B cell (primary cell): ENCODE measurements at regions not wholly inside any gene's neighbourhood (a gene's known extent, or its start where the extent isn't known, plus 50 kb on each side); places are given as distances from the start of the nearest gene placed in this dataset.

Experiments
- ATAC-seq: fragments of 200-7000 bp; cut with Tn5 transposase; one replicate; pipeline ENCODE4 v1.10.0; 2021; ENCODE audit warnings: low read depth, mild to moderate bottlenecking, moderate number of reproducible peaks, moderate library complexity
- CTCF ChIA-PET: fragments of 350-600 bp; sonication (Branson Sonifier 250); formaldehyde crosslinking; loops from one replicate; lab custom pipeline; 2021; ENCODE audit warnings: antibody characterized with exemption, inconsistent platforms; lab: Charles Lee
- POLR2A ChIA-PET: fragments of 350-600 bp; sonication (Branson Sonifier 250); formaldehyde crosslinking; loops from one replicate; lab custom pipeline; 2021; ENCODE audit warnings: antibody characterized with exemption; lab: Charles Lee
- DNase-seq: peaks from one replicate; pipeline ENCODE4 v3.0.0; 2013
- H2AFZ ChIP-seq: 2 replicates; pipeline ENCODE4 v1.6.1; 2012; ENCODE audit warnings: mild to moderate bottlenecking, low read depth, low read length; ENCODE audit not compliant: insufficient read depth, poor library complexity, severe bottlenecking
- H3K27ac ChIP-seq, 2 donors: 1 replicate in 1 of 2; 2 replicates in 1 of 2; pipeline ENCODE4 v1.5.1; 2012 to 2013; ENCODE audit warnings: low read length in 2 of 2, mild to moderate bottlenecking in 2 of 2, moderate library complexity in 1 of 2
- H3K27me3 ChIP-seq, 4 experiments: fragments of 200-600 bp in 1 of 4; sonication (generic) in 1 of 4; replicated peaks in 1 of 4; 1 replicate in 2 of 4; 2 replicates in 2 of 4; pipeline versions ENCODE4 v1.6.1 to v1.7.0; 2013 to 2016; ENCODE audit warnings: low read length in 3 of 4, mild to moderate bottlenecking in 2 of 4, mixed read lengths in 1 of 4, moderate library complexity in 1 of 4; ENCODE audit not compliant: insufficient read depth in 4 of 4, control insufficient read depth in 3 of 4; ENCODE audit errors: control extremely low read depth in 1 of 4
- H3K36me3 ChIP-seq, 2 experiments: replicated peaks in 1 of 2; 1 replicate in 1 of 2; 2 replicates in 1 of 2; pipeline versions ENCODE4 v1.6.1 to v1.7.1; 2013; ENCODE audit warnings: low read length in 1 of 2; ENCODE audit not compliant: insufficient read depth in 2 of 2, control insufficient read depth in 1 of 2; ENCODE audit errors: control extremely low read depth in 1 of 2, extremely low read depth in 1 of 2
- H3K4me1 ChIP-seq, 2 donors: fragments of 200-600 bp in 1 of 2; sonication (generic) in 1 of 2; 1 replicate in 1 of 2; 2 replicates in 1 of 2; pipeline versions ENCODE4 v1.5.1 to v1.6.1; 2013 to 2017; ENCODE audit warnings: low read length in 2 of 2; ENCODE audit not compliant: control insufficient read depth in 2 of 2, insufficient read depth in 2 of 2
- H3K4me2 ChIP-seq: replicated peaks from 2 replicates; pipeline ENCODE3; 2012; ENCODE audit warnings: mild to moderate bottlenecking, low read depth, low read length; ENCODE audit not compliant: poor library complexity, severe bottlenecking
- H3K4me3 ChIP-seq, 5 experiments: fragments of 200-600 bp in 1 of 5; sonication (generic) in 1 of 5; 1 replicate in 3 of 5; 2 replicates in 2 of 5; pipeline versions ENCODE4 v1.5.1 to v1.7.0; 2011 to 2016; ENCODE audit warnings: low read length in 4 of 5, mild to moderate bottlenecking in 4 of 5, low read depth in 2 of 5, control low read depth in 1 of 5, moderate library complexity in 1 of 5; ENCODE audit not compliant: insufficient read depth in 1 of 5; ENCODE audit errors: control extremely low read depth in 1 of 5, extremely low read depth in 1 of 5
- H3K79me2 ChIP-seq: fragments of 200-600 bp; sonication (generic); one replicate; pipeline ENCODE4 v1.6.0; 2016; ENCODE audit warnings: low read length; ENCODE audit not compliant: control insufficient read depth, insufficient read depth
- H3K9ac ChIP-seq: fragments of 200-600 bp; sonication (generic); 2 replicates; pipeline ENCODE4 v1.6.1; 2017; ENCODE audit warnings: mild to moderate bottlenecking, low read length, moderate library complexity
- H3K9me3 ChIP-seq, 3 donors: one replicate each; pipeline versions ENCODE4 v1.6.1 to v1.7.1; 2013; ENCODE audit warnings: low read length in 2 of 3; ENCODE audit not compliant: control insufficient read depth in 2 of 3, insufficient read depth in 1 of 3; ENCODE audit errors: control extremely low read depth in 1 of 3
- H4K20me1 ChIP-seq: 2 replicates; pipeline ENCODE4 v1.6.0; 2012; ENCODE audit warnings: mild to moderate bottlenecking, low read length; ENCODE audit not compliant: insufficient read depth, control insufficient read depth, poor library complexity, severe bottlenecking
- H3K27ac Mint-ChIP-seq: one replicate; pipeline ENCODE4 v1.8.0; 2021; ENCODE audit warnings: mixed read lengths
- H3K27me3 Mint-ChIP-seq: one replicate; pipeline ENCODE4 v1.8.0; 2021; ENCODE audit warnings: mixed read lengths
- H3K4me1 Mint-ChIP-seq: one replicate; pipeline ENCODE4 v1.8.0; 2021; ENCODE audit warnings: mixed read lengths
- H3K4me3 Mint-ChIP-seq: one replicate; pipeline ENCODE4 v1.8.0; 2021; ENCODE audit warnings: mixed read lengths
- H3K9me3 Mint-ChIP-seq: one replicate; pipeline ENCODE4 v1.8.0; 2022; ENCODE audit warnings: mixed read lengths; ENCODE audit not compliant: insufficient read depth
- EZH2 ChIP-seq: IDR thresholded peaks from 2 replicates; pipeline ENCODE4 v1.6.1; 2012; ENCODE audit warnings: borderline replicate concordance, low read depth, mild to moderate bottlenecking, moderate library complexity, low read length; ENCODE audit not compliant: insufficient read depth, poor library complexity, severe bottlenecking
- WGBS: methylation state at CpG from one replicate; pipeline ENCODE4 v1.1.5; 2013; ENCODE audit warnings: missing lambda C conversion rate; ENCODE audit not compliant: insufficient coverage; 5-methylcytosine and 5-hydroxymethylcytosine counted together
- intact Hi-C: fragments of 100-400 bp; cut with micrococcal nuclease; formaldehyde crosslinking; loops from one replicate; pipeline ENCODE4 v1.10.0; 2022
- TF ChIP-seq, protein P1 (sequence below): fragments of 200-600 bp; IDR thresholded peaks from one replicate; pipeline ENCODE4 v1.8.0; 2022; ENCODE audit warnings: antibody characterized with exemption, mild to moderate bottlenecking

DNA sequence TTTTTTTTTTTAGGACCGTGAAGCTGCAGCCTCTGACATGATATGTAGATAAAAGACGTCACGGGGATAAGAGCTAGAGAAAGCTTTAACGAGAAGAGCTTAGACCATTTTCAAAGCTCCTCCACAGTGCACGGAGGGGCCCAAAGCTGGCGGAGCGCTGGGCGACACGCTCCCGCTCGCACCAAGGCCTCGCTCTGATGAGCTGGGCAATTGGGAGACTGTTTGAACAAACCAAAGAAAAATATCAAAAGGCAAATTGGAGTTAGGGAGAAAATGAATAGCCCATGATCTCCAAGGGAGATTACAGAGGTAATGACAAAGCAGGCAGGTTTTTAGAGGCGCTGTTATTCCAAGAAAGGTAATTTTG is 179.4 kb downstream of the SREK1 start:
- no peak for DNase-seq
- Mint-ChIP-seq H3K4me3 (no peak overlapping the region), H3K27ac (no peak overlapping the region), H3K27me3 (peaks cover 9% of the 10 kb centered on the region), H3K9me3 (no peaks in the 10 kb centered on the region), H3K4me1 (no peaks in the 10 kb centered on the region)
- no peak overlapping the region for H3K4me3 ChIP-seq
- no peak overlapping the region for H2AFZ ChIP-seq
- no peaks in the 10 kb centered on the region for H4K20me1 ChIP-seq
- TF ChIP-seq EZH2, result no peak
- TF ChIP-seq, protein P1, sequence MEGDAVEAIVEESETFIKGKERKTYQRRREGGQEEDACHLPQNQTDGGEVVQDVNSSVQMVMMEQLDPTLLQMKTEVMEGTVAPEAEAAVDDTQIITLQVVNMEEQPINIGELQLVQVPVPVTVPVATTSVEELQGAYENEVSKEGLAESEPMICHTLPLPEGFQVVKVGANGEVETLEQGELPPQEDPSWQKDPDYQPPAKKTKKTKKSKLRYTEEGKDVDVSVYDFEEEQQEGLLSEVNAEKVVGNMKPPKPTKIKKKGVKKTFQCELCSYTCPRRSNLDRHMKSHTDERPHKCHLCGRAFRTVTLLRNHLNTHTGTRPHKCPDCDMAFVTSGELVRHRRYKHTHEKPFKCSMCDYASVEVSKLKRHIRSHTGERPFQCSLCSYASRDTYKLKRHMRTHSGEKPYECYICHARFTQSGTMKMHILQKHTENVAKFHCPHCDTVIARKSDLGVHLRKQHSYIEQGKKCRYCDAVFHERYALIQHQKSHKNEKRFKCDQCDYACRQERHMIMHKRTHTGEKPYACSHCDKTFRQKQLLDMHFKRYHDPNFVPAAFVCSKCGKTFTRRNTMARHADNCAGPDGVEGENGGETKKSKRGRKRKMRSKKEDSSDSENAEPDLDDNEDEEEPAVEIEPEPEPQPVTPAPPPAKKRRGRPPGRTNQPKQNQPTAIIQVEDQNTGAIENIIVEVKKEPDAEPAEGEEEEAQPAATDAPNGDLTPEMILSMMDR, result no peak
- no peak overlapping the region for H3K4me2 ChIP-seq
- ChIA-PET CTCF (interaction anchor here (1.4 to 4.9 kb wide), 3 partner anchors 12 to 433 kb away, joined by 4 to 27 read pairs (median 7); no protein-coding TSS in a partner anchor), POLR2A (no interaction called here)
- no peaks in the 10 kb centered on the region for H3K4me1 ChIP-seq
- H3K27ac ChIP-seq, result no peak overlapping the region
- no peak for ATAC-seq
- H3K9ac ChIP-seq, result no peak overlapping the region
- 100% methylated on average over 8 of the region's 13 CpGs for WGBS
- no peaks in the 10 kb centered on the region for H3K9me3 ChIP-seq
- peaks cover 0 to 13% (median 0%) of the 10 kb centered on the region in 4 experiments for H3K27me3 ChIP-seq
- no peaks in the 10 kb centered on the region for H3K79me2 ChIP-seq
- intact Hi-C loops, result no loop called here
- H3K36me3 ChIP-seq, result no peaks in the 10 kb centered on the region

DNA sequence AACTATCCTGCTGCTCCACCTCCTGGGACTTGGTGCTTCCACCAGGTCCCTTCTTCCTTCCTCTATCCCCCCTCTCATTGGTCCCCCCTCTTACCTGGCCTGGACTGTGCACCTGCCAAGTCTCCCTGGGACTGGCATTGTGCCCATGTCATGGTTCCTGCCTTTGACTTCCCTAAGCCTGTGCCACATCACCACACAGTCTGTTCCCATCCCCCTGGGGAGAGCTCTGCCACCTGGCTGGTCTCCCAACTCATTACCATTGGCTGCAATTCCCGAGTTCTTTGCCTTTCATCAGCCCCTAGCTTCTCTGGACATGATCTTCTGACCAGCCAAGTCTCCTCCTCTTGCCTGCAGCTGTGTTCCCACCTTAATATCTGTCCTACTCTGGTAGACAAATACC is 180.3 kb downstream of the SREK1 start:
- Histone ChIP-seq H3K27me3 (peaks cover 0 to 15% (median 0%) of the 10 kb centered on the region in 4 experiments), H3K27ac (no peak overlapping the region), H3K4me2 (no peak overlapping the region), H3K4me3 (no peak overlapping the region), H3K79me2 (no peaks in the 10 kb centered on the region), H3K9ac (no peak overlapping the region), H3K4me1 (no peaks in the 10 kb centered on the region), H2AFZ (no peak overlapping the region), H4K20me1 (no peaks in the 10 kb centered on the region), H3K36me3 (no peaks in the 10 kb centered on the region), H3K9me3 (no peaks in the 10 kb centered on the region)
- no peak overlapping the region for H3K27ac Mint-ChIP-seq
- CTCF ChIA-PET, result interaction anchor here (4.9 kb wide), 1 partner anchor 17 kb away, joined by 27 read pairs; no protein-coding TSS in a partner anchor
- no peaks in the 10 kb centered on the region for H3K4me1 Mint-ChIP-seq
- intact Hi-C loops, result no loop called here
- H3K27me3 Mint-ChIP-seq, result peaks cover 9% of the 10 kb centered on the region
- ATAC-seq, result no peak
- WGBS, result 35% methylated on average over 1 of the region's 1 CpG
- TF ChIP-seq EZH2, result no peak
- TF ChIP-seq, protein P1, result no peak
- DNase-seq, result no peak
- no peaks in the 10 kb centered on the region for H3K9me3 Mint-ChIP-seq
- no peak overlapping the region for H3K4me3 Mint-ChIP-seq
- POLR2A ChIA-PET, result no interaction called here
